HG03558 (cell line): ENCODE measurements at regions not wholly inside any gene's neighbourhood (a gene's known extent, or its start where the extent isn't known, plus 50 kb on each side); places are given as distances from the start of the nearest gene placed in this dataset.

Experiments used
- ATAC-seq: cut with Tn5 transposase; IDR thresholded peaks from one replicate; pipeline ENCODE4 v1.9.1; 2021; ENCODE audit warnings: moderate number of reproducible peaks; ENCODE audit not compliant: unreplicated experiment; ENCODE audit errors: extremely low read depth

GRCh38 chr10:106473129-106473685 is 691.3 kb downstream of the SORCS1 start:
- ATAC-seq: no peak

GRCh38 chr10:106467506-106467905 is 697.0 kb downstream of the SORCS1 start:
- no peak for ATAC-seq

GRCh38 chr10:106457522-106457921 is 707.0 kb downstream of the SORCS1 start:
- no peak for ATAC-seq

- no peak for ATAC-seq
These were observed 710.3 kb downstream of the SORCS1 start for GRCh38 chr10:106454233-106454632.

GRCh38 chr10:106450966-106451365 is 713.5 kb downstream of the SORCS1 start:
- no peak for ATAC-seq

- no peak for ATAC-seq
These were observed 717.6 kb downstream of the SORCS1 start for GRCh38 chr10:106446920-106447319.

GRCh38 chr10:106442223-106442622 is 722.3 kb downstream of the SORCS1 start:
- ATAC-seq: no peak

GRCh38 chr10:106440767-106441166 is 723.7 kb downstream of the SORCS1 start:
- no peak for ATAC-seq

GRCh38 chr10:106440355-106440754 is 724.2 kb downstream of the SORCS1 start:
- ATAC-seq: no peak

- no peak for ATAC-seq
These were observed 725.1 kb downstream of the SORCS1 start for GRCh38 chr10:106439366-106439765.

- ATAC-seq: no peak
These were observed 726.1 kb downstream of the SORCS1 start for GRCh38 chr10:106438386-106438785.

GRCh38 chr10:106436123-106436715 is 728.3 kb downstream of the SORCS1 start:
- no peak for ATAC-seq

GRCh38 chr10:106435081-106435480 is 729.4 kb downstream of the SORCS1 start:
- ATAC-seq: no peak

GRCh38 chr10:106424981-106425380 is 739.5 kb downstream of the SORCS1 start:
- no peak for ATAC-seq

- no peak for ATAC-seq
These were observed 740.5 kb downstream of the SORCS1 start for GRCh38 chr10:106424054-106424453.

- ATAC-seq: no peak
These were observed 754.2 kb downstream of the SORCS1 start for GRCh38 chr10:106410331-106410730.

GRCh38 chr10:106405141-106405540 is 759.4 kb downstream of the SORCS1 start:
- ATAC-seq: no peak

GRCh38 chr10:106402458-106402857 is 762.0 kb downstream of the SORCS1 start:
- no peak for ATAC-seq

- ATAC-seq: no peak
These were observed 762.5 kb downstream of the SORCS1 start for GRCh38 chr10:106401967-106402366.

GRCh38 chr10:106401161-106401560 is 763.3 kb downstream of the SORCS1 start:
- ATAC-seq: no peak

- no peak for ATAC-seq
These were observed 765.4 kb downstream of the SORCS1 start for GRCh38 chr10:106399112-106399511.

GRCh38 chr10:106396192-106396591 is 768.3 kb downstream of the SORCS1 start:
- ATAC-seq: no peak
